ENCODE measurements at regions not wholly inside any gene's neighbourhood (a gene's known extent, or its start where the extent isn't known, plus 50 kb on each side); places are given as distances from the start of the nearest gene placed in this dataset.
A peak's percentile ranks its signal among the peaks of the same experiment; 100 is the strongest.

DNA sequence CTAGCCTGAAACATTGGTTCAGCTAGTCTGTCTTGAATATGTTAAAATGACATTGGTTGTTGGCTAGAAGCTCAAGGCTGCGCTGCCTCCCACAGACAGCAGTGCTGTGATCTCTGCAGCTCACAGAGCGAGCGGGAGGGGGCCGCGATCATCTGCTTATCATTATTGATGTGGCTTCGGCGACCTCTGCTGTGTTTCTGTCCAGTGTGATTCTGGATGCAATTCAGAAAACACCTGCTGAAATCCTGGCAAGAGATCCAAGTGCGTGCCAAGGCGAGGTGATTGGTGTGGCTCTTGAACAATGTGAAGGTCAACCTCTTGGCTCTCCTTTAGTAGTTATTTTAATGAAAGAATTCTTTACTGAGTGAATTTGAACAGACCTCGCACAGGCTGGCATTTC lies 142.3 kb upstream of the SASH1 start:
- DNase-seq (ENCODE audit: low read depth, low spot score), result peak; percentile 29

- no peak for DNase-seq (ENCODE audit: low read depth, low spot score)
Observed at GRCh38 chr6:148200781-148201180, 141.9 kb upstream of the SASH1 start.

DNA sequence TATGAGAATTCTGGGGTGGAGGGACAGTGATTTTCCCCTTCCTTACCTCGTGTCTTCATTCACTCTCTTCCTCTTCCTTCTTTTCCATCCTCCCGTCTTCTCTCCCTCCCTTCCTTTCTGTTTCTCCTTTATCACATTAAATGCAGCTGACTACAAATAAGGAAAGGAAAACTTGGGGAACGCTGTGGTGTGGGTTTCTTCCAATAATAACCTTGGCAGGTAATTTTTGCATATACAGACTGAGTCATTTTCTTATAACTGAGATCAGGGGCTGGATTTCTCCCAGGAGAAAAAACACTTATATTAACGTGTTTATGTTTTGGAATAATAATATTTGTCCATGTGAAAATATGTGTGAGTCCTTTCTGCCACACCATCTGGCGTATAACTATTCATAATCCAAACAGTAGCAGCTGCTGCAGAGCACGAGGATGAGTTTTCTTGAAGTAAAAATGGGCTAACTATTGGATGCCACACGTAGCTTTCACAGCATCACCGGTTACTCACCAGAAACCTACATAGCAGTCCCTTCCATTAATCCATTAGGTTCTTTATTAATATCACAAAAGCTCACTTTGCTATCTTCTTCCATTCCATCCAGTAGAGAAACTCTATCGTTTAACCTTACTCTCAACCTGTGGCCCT lies 139.2 kb upstream of the SASH1 start:
- DNase-seq (ENCODE audit: low read depth, low spot score), result peak; percentile 59

- peak; percentile 78 for DNase-seq (ENCODE audit: low read depth, low spot score)
Observed at GRCh38 chr6:148203970-148204369, 138.7 kb upstream of the SASH1 start.

- no peak for DNase-seq (ENCODE audit: low read depth, low spot score)
Observed at GRCh38 chr6:148208298-148208697, 134.3 kb upstream of the SASH1 start.

DNA sequence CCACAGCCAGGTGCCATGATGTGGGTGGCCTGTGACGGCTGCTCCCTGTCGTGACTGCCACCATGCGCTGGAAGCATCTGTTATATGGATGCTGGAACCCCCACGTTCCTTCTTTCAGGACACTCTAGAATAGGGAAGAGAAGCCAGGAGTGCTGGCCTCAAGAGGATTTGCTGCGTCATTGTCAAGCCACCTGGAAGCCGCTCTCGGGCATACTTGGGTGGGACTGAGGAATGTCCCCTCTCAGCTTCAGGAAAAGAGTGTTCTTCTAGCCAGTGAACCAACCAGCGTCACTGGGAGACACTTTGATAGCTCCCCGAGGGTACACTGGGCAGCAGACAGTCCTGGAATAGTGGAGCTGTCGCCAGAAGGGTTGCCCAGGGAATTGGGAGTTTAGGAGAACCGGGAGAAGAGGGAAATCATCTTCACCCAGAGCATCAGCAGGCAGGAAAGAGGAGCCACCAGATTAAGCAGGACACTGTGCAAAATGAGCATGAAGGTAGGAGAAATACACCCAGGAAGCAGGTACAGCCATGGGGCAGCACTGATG lies 130.8 kb upstream of the SASH1 start:
- no peak for DNase-seq (ENCODE audit: low read depth, low spot score)

DNA sequence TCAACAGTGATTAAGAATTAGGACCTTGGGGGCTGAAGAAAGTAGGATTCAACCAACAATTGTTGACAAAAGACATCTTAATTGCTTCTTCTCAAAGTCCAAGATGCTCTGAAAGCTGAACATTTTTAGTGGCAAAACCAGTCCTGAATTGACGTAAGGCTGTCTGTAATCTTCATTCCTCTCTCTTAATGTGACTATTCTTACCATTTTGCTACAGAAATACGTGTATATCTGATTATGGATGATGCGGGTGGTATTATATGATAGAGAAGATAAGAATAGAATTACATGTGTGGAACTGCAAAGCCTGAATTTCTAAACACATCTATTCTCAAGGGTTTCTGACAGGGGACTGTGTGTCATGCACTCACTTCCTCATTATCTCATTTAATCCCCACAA lies 130.3 kb upstream of the SASH1 start:
- DNase-seq (ENCODE audit: low read depth, low spot score), result no peak

DNA sequence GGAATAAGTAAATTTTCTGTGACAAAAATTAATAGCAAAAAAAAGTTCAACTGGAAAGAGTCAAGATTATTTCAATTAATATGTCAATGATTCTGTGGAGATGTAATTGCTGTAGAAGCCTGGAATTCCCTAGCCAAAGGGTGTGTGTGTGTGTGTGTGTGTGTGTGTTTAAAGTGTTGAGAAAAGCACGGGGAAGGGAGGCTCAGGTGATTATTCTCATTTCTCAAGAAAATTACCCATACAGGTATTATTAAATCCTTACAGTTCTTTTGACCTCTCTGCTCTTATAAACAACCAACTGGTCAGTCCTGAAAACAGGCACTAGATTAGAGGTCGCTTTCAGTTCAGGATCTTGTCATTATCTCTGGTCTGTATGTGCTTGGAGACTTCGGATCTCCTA lies 129.3 kb upstream of the SASH1 start:
- DNase-seq (ENCODE audit: low read depth, low spot score), result no peak

DNA sequence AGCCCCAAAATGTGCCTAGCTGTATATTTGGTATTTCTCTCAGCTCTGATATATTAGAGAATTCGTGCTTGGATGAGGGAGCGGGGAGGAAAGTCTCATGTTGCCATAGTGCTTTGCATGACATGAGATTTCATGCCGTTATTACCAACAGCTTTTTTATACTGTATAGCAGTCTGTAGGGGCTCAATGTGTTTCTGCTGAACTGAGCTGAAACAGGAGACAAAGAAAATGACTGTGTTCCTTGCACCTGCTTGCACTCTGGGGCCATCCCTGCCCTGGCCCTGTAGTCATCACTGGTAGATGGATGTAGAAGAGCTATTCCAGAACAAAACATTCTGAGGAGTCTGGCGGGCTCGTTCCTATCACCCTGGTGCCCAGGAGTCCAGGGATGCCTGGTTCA lies 128.0 kb upstream of the SASH1 start:
- DNase-seq (ENCODE audit: low read depth, low spot score), result no peak

DNA sequence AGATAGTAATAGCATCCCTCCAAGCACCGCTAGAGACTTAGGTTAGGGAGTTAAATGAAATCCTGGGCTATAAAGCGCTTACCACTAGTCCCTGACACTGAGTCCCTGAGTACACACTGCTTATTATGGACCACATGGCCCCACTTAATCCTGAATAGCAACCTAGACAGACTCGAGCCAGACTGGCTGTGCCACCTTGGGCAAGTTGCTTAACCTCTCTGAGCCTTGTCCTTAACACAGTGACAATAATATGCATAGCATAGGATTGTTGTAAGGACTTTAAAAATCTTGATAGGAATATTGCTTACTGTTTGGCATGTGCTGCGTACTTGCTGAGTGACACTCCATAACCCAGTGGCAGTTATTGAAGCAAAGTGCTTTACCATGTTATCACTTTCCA lies 125.6 kb upstream of the SASH1 start:
- DNase-seq (ENCODE audit: low read depth, low spot score), result no peak

DNA sequence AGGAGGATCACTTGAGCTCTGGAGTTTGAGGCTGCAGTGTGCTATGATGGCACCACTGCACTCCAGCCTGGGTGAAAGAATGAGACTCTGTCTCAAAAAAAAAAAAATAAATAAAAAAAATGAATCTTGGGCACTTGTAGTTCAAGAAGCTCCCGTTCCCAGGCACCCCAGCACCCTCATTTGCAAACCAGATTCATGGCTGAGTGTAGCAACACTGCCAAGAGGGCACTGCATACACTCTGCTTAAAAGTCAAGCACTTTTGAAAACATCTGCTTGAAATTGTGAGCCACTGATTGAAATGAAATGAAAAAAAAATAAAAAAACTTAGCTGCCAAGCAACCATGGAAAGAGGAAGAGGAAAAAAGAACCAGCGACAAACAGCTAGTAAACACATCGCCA lies 124.7 kb upstream of the SASH1 start:
- DNase-seq (ENCODE audit: low read depth, low spot score), result no peak

DNA sequence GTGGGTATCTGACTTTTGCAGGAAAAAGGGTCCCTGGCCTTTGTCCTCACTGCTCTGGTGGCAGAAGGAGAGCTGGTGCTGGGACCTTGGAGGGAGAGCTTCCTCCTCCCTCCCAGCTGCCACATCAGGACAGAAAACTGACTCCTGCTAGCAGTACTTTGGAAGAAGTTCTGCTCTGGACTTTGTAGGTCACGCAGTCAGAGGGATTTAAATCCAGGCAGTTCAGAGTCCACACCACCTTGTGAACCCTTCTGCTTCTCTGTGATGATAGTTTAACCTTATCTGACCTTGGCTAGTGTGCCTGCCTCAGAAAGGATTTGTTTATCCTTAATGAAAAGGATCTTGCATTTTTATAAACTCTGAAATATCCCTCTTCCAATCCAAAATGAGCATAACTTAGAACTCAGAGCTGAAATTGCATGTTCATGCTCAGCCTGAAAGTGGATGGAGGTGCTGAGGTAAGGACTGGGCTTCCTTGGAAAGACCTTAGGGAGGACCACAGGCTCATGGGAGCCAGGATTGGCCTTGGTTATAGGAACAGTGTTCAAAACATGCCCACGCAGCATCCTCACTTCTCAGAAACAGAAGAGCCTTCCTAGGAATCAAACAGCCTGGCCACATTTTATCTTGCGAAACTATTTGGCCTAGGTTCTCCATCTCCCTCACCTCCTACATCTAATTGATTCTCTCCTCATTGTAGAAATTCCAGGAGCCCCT lies 123.9 kb upstream of the SASH1 start:
- no peak for DNase-seq (ENCODE audit: low read depth, low spot score)

- peak; percentile 22 for DNase-seq (ENCODE audit: low read depth, low spot score)
Observed at GRCh38 chr6:148221196-148221979, 121.2 kb upstream of the SASH1 start.

GRCh38 chr6:148222376-148222775 lies 120.3 kb upstream of the SASH1 start:
- DNase-seq (ENCODE audit: low read depth, low spot score), result no peak

GRCh38 chr6:148222846-148223245 lies 119.8 kb upstream of the SASH1 start:
- DNase-seq (ENCODE audit: low read depth, low spot score), result peak; percentile 6

DNA sequence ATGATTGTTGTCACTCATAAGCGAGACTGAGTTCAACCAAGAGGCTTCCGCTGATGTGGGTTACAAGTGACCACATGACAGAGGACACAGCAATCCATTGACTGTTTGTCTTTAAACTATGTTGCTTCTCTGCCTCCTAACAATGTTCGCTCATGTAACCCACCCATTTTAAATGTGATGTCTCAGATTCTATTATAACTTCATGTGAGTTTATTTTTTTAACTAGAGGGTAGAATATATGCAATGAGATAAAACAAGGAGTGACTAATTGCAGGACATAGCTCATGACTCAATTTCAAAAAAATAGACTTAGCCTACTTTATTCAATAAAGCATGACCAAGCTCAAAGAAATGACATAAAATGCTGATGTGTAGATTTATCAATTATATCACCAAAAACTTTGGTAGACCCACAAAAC lies 119.2 kb upstream of the SASH1 start:
- DNase-seq (ENCODE audit: low read depth, low spot score), result peak; percentile 32

DNA sequence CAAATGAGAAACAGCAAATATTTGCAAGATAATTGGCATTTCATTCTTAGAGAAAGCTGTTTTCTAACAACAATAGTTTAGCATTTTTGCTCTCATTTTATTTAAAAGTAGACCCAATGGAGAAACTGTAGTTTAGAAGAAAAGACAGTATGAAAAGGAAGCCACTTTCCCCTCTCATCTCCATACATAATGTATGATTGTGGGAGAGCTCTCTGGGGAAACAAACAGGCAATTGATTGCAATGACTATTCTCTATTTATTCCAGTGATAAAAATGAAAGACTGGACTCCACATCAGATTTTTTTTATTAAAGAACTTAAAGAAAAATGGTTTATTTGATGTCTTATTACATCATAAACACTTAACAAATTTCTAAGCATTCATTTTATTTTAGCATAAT lies 116.8 kb upstream of the SASH1 start:
- DNase-seq (ENCODE audit: low read depth, low spot score), result no peak

DNA sequence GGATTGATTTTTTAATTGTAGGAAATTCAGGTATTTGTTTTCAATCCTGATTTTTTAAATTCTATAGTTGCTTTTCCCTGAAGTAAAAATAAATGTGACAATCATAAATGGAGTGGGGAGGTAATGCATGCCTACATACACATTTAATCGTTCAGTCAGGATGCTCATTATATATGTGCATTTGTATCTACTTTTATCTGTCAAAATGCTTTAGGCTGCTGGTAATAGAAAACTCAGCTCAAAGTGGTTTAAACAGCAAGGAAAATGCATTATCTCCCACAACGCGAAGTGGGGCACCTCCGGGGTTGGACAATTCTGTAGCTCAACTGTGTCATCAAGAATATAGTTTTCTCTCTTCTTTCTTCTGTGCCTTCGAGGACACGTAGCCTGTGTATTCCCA lies 116.4 kb upstream of the SASH1 start:
- DNase-seq (ENCODE audit: low read depth, low spot score), result no peak

GRCh38 chr6:148231572-148231971 lies 111.1 kb upstream of the SASH1 start:
- peak; percentile 4 for DNase-seq (ENCODE audit: low read depth, low spot score)

DNA sequence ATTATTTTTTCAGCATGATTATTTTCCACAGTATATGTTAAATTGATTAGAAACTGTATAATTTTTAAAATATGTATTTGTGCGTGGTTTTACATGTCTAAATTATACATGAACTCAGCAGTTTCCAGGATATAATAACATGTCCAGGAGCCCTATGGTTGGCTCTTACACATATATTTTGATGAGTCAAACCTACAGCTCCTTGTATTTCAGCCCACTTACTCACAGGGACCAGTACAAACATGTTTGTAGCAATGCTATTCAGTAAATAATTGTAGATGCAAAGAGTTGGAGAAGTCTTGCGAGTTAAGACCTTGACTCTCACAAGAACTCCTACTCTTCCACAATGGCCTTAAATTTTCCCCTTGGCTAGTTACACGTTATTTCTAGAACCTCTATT lies 107.2 kb upstream of the SASH1 start:
- DNase-seq (ENCODE audit: low read depth, low spot score), result no peak

GRCh38 chr6:148238713-148239112 lies 103.9 kb upstream of the SASH1 start:
- no peak for DNase-seq (ENCODE audit: low read depth, low spot score)

GRCh38 chr6:148239215-148239614 lies 103.4 kb upstream of the SASH1 start:
- DNase-seq (ENCODE audit: low read depth, low spot score), result no peak
